Trophoblast cell (in vitro differentiated cells and primary cell): ENCODE measurements at regions not wholly inside any gene's neighbourhood (a gene's known extent, or its start where the extent isn't known, plus 50 kb on each side); places are given as distances from the start of the nearest gene placed in this dataset.
A peak's percentile ranks its signal among the peaks of the same experiment; 100 is the strongest.

ENCODE experiments used
- DNase-seq, 2 donors: peaks; one replicate each; pipeline ENCODE4 v3.0.0-alpha.2; 2016
- H2AFZ ChIP-seq: 2 replicates; pipeline ENCODE4 v1.6.1; 2013; ENCODE audit warnings: low read length, moderate library complexity, mild to moderate bottlenecking; ENCODE audit not compliant: insufficient read depth, poor library complexity
- H2AK5ac ChIP-seq: 2 replicates; pipeline ENCODE4 v1.6.1; 2013; ENCODE audit warnings: mild to moderate bottlenecking, low read length
- H2BK120ac ChIP-seq: 2 replicates; pipeline ENCODE4 v1.6.1; 2013; ENCODE audit warnings: low read length, mild to moderate bottlenecking, moderate library complexity; ENCODE audit not compliant: insufficient read depth, poor library complexity
- H2BK12ac ChIP-seq: 2 replicates; pipeline ENCODE4 v1.6.1; 2013; ENCODE audit warnings: mild to moderate bottlenecking, low read length, moderate library complexity
- H2BK5ac ChIP-seq: 2 replicates; pipeline ENCODE4 v1.6.1; 2013; ENCODE audit warnings: low read length, low read depth, moderate library complexity, mild to moderate bottlenecking; ENCODE audit not compliant: poor library complexity
- H3K14ac ChIP-seq: 2 replicates; pipeline ENCODE4 v1.6.1; 2013; ENCODE audit warnings: mild to moderate bottlenecking, low read length
- H3K18ac ChIP-seq: 2 replicates; pipeline ENCODE4 v1.6.1; 2013; ENCODE audit warnings: mild to moderate bottlenecking, low read length
- H3K23ac ChIP-seq: 2 replicates; pipeline ENCODE4 v1.6.1; 2013; ENCODE audit warnings: low read length
- H3K27ac ChIP-seq: 2 replicates; pipeline ENCODE4 v1.5.1; 2013; ENCODE audit warnings: low read depth, mild to moderate bottlenecking, inconsistent platforms, low read length, moderate library complexity
- H3K27me3 ChIP-seq: 2 replicates; pipeline ENCODE4 v1.6.1; 2013; ENCODE audit warnings: inconsistent platforms, mild to moderate bottlenecking, low read length, moderate library complexity; ENCODE audit not compliant: insufficient read depth
- H3K36me3 ChIP-seq, 2 experiments: 1 replicate in 1 of 2; 2 replicates in 1 of 2; pipeline ENCODE4 v1.6.1; 2013; ENCODE audit warnings: low read length in 2 of 2, mild to moderate bottlenecking in 2 of 2, moderate library complexity in 1 of 2; ENCODE audit not compliant: insufficient read depth in 2 of 2, control insufficient read depth in 1 of 2
- H3K4ac ChIP-seq: 2 replicates; pipeline ENCODE4 v1.6.1; 2013; ENCODE audit warnings: low read depth, mild to moderate bottlenecking, low read length, moderate library complexity
- H3K4me1 ChIP-seq, 2 experiments: 1 replicate in 1 of 2; 2 replicates in 1 of 2; pipeline ENCODE4 v1.6.1; 2013; ENCODE audit warnings: low read length in 2 of 2, mild to moderate bottlenecking in 2 of 2, moderate library complexity in 1 of 2; ENCODE audit not compliant: insufficient read depth in 2 of 2, control insufficient read depth in 1 of 2
- H3K4me2 ChIP-seq: 2 replicates; pipeline ENCODE4 v1.6.1; 2013; ENCODE audit warnings: inconsistent platforms, mild to moderate bottlenecking, low read length, moderate library complexity
- H3K4me3 ChIP-seq: 2 replicates; pipeline ENCODE4 v1.5.1; 2013; ENCODE audit warnings: mild to moderate bottlenecking, low read depth, low read length, inconsistent platforms
- H3K79me1 ChIP-seq: one replicate; pipeline ENCODE4 v1.6.1; 2013; ENCODE audit warnings: low read length
- H3K79me2 ChIP-seq: 2 replicates; pipeline ENCODE4 v1.6.1; 2013; ENCODE audit warnings: low read length, mild to moderate bottlenecking; ENCODE audit not compliant: control insufficient read depth, insufficient read depth, poor library complexity
- H3K9ac ChIP-seq: 2 replicates; pipeline ENCODE4 v1.6.1; 2013; ENCODE audit warnings: mild to moderate bottlenecking, low read length
- H3K9me3 ChIP-seq: 2 replicates; pipeline ENCODE4 v1.6.1; 2013; ENCODE audit warnings: low read depth, mild to moderate bottlenecking, control low read depth, inconsistent platforms, low read length; ENCODE audit not compliant: insufficient read depth
- H4K12ac ChIP-seq: 2 replicates; pipeline ENCODE4 v1.6.1; 2013; ENCODE audit warnings: low read depth, mild to moderate bottlenecking, low read length, moderate library complexity
- H4K8ac ChIP-seq: 2 replicates; pipeline ENCODE4 v1.6.1; 2013; ENCODE audit warnings: low read depth, mild to moderate bottlenecking, low read length, moderate library complexity
- H4K91ac ChIP-seq: one replicate; pipeline ENCODE4 v1.6.1; 2013; ENCODE audit warnings: low read depth, mild to moderate bottlenecking, low read length, moderate library complexity
- WGBS: extraction: QIAGEN DNeasy Blood & Tissue Kit; methylation state at CpG from one replicate; pipeline ENCODE4 v1.1.7; 2013; ENCODE audit warnings: missing lambda C conversion rate; ENCODE audit not compliant: insufficient read length, insufficient coverage; ENCODE audit errors: extremely low coverage; 5-methylcytosine and 5-hydroxymethylcytosine counted together

GRCh38 chr1:119290297-119290696 lies 78.3 kb upstream of the HAO2 start:
- Histone ChIP-seq H4K91ac (no peak overlapping the region), H3K14ac (no peak overlapping the region), H3K23ac (no peak overlapping the region), H4K8ac (no peak overlapping the region), H2AFZ (no peak overlapping the region), H4K12ac (no peak overlapping the region), H3K4me3 (no peak overlapping the region), H3K4me1 (peaks cover 0 to 2% of the 10 kb centered on the region in 2 experiments), H3K9me3 (no peaks in the 10 kb centered on the region), H2BK5ac (no peak overlapping the region), H3K27ac (no peak overlapping the region), H2BK120ac (no peak overlapping the region), H3K36me3 (no peaks in the 10 kb centered on the region), H3K18ac (no peak overlapping the region), H3K4ac (no peak overlapping the region), H3K9ac (no peak overlapping the region), H3K79me2 (no peaks in the 10 kb centered on the region), H3K79me1 (no peaks in the 10 kb centered on the region), H2AK5ac (no peak overlapping the region), H2BK12ac (no peak overlapping the region), H3K27me3 (no peaks in the 10 kb centered on the region), H3K4me2 (no peak overlapping the region)
- DNase-seq, result no peak
- WGBS, result no CpG with 5 or more reads among the region's 4 CpGs

GRCh38 chr1:119291611-119292206 lies 76.9 kb upstream of the HAO2 start:
- Histone ChIP-seq H2BK120ac (no peak overlapping the region), H3K79me1 (no peaks in the 10 kb centered on the region), H3K27ac (no peak overlapping the region), H3K4me3 (no peak overlapping the region), H2BK5ac (no peak overlapping the region), H4K12ac (no peak overlapping the region), H3K4me1 (peaks cover 0 to 2% of the 10 kb centered on the region in 2 experiments), H3K9ac (no peak overlapping the region), H3K9me3 (no peaks in the 10 kb centered on the region), H3K36me3 (no peaks in the 10 kb centered on the region), H4K8ac (no peak overlapping the region), H2AFZ (no peak overlapping the region), H2BK12ac (no peak overlapping the region), H3K79me2 (no peaks in the 10 kb centered on the region), H3K14ac (no peak overlapping the region), H3K4me2 (no peak overlapping the region), H3K4ac (no peak overlapping the region), H4K91ac (no peak overlapping the region), H3K27me3 (no peaks in the 10 kb centered on the region), H2AK5ac (no peak overlapping the region), H3K23ac (no peak overlapping the region), H3K18ac (no peak overlapping the region)
- DNase-seq, result peak in 1 of 2 donors; percentile 47
- WGBS, result no CpG with 5 or more reads among the region's 2 CpGs

- no peaks in the 10 kb centered on the region for H3K9me3 ChIP-seq
- H4K12ac ChIP-seq, result no peak overlapping the region
- H2BK12ac ChIP-seq, result no peak overlapping the region
Measured at GRCh38 chr1:119293797-119294196, 74.8 kb upstream of the HAO2 start.

GRCh38 chr1:119294199-119294598 lies 74.4 kb upstream of the HAO2 start:
- H4K8ac ChIP-seq, result no peak overlapping the region
- H3K36me3 ChIP-seq, result no peaks in the 10 kb centered on the region
- no peaks in the 10 kb centered on the region for H3K79me1 ChIP-seq
- H3K9ac ChIP-seq, result no peak overlapping the region
- H3K18ac ChIP-seq, result no peak overlapping the region
- no peak overlapping the region for H3K14ac ChIP-seq
- H2BK5ac ChIP-seq, result no peak overlapping the region
- no peak overlapping the region for H4K12ac ChIP-seq
- H3K79me2 ChIP-seq, result no peaks in the 10 kb centered on the region
- H3K4me1 ChIP-seq, result peaks cover 0 to 2% of the 10 kb centered on the region in 2 experiments
- no CpG with 5 or more reads among the region's 3 CpGs for WGBS
- no peak overlapping the region for H3K23ac ChIP-seq
- no peak overlapping the region for H2AFZ ChIP-seq
- no peak overlapping the region for H4K91ac ChIP-seq
- H3K4me2 ChIP-seq, result no peak overlapping the region
- H3K27me3 ChIP-seq, result no peaks in the 10 kb centered on the region
- H3K27ac ChIP-seq, result no peak overlapping the region
- no peak overlapping the region for H2BK120ac ChIP-seq
- no peak overlapping the region for H3K4ac ChIP-seq
- no peaks in the 10 kb centered on the region for H3K9me3 ChIP-seq
- no peak overlapping the region for H2AK5ac ChIP-seq
- no peak overlapping the region for H2BK12ac ChIP-seq
- DNase-seq, result no peak
- no peak overlapping the region for H3K4me3 ChIP-seq

More at GRCh38 chr1:119293797-119294196, 74.8 kb upstream of the HAO2 start:
- H3K27me3 ChIP-seq, result no peaks in the 10 kb centered on the region
- no peak for DNase-seq
- H3K79me2 ChIP-seq, result no peaks in the 10 kb centered on the region
- H3K4me1 ChIP-seq, result peaks cover 0 to 2% of the 10 kb centered on the region in 2 experiments
- H3K4me3 ChIP-seq, result no peak overlapping the region
- H3K23ac ChIP-seq, result no peak overlapping the region
- H2AFZ ChIP-seq, result no peak overlapping the region
- H3K14ac ChIP-seq, result no peak overlapping the region
- no peak overlapping the region for H3K27ac ChIP-seq
- H4K91ac ChIP-seq, result no peak overlapping the region
- no peaks in the 10 kb centered on the region for H3K79me1 ChIP-seq
- no peak overlapping the region for H3K18ac ChIP-seq
- H2BK5ac ChIP-seq, result no peak overlapping the region
- H3K4ac ChIP-seq, result no peak overlapping the region
- no CpG with 5 or more reads among the region's 3 CpGs for WGBS
- H3K36me3 ChIP-seq, result no peaks in the 10 kb centered on the region
- no peak overlapping the region for H2BK120ac ChIP-seq
- no peak overlapping the region for H3K9ac ChIP-seq
- H3K4me2 ChIP-seq, result no peak overlapping the region
- H2AK5ac ChIP-seq, result no peak overlapping the region
- no peak overlapping the region for H4K8ac ChIP-seq
